SU-DHL-6 (cell line): ENCODE measurements at regions not wholly inside any gene's neighbourhood (a gene's known extent, or its start where the extent isn't known, plus 50 kb on each side); places are given as distances from the start of the nearest gene placed in this dataset.

Experiments
- CTCF ChIP-seq: fragments of 200-600 bp; sonication (generic); IDR thresholded peaks from one replicate; pipeline ENCODE4 v1.5.1; 2017; ENCODE audit warnings: antibody characterized with exemption, mild to moderate bottlenecking, low read length, moderate library complexity; ENCODE audit not compliant: insufficient read depth, poor library complexity, severe bottlenecking
- EZH2phosphoT487 ChIP-seq: fragments of 200-600 bp; sonication (generic), shearing (Covaris generic); conservative IDR thresholded peaks from 2 replicates; pipeline ENCODE4 v1.6.1; 2018; ENCODE audit warnings: mild to moderate bottlenecking, antibody characterized with exemption, low read length, moderate library complexity, mixed read lengths

- TF ChIP-seq CTCF: no peak
- no peak for TF ChIP-seq EZH2phosphoT487
Observed at GRCh38 chr20:24406750-24407149, 62.7 kb upstream of the SYNDIG1 start.
